GM10248 (cell line): ENCODE measurements at regions not wholly inside any gene's neighbourhood (a gene's known extent, or its start where the extent isn't known, plus 50 kb on each side); places are given as distances from the start of the nearest gene placed in this dataset.

Experiments
- CTCF ChIA-PET: fragments of 300-600 bp; sonication (Branson Sonifier 250); formaldehyde crosslinking; extraction: SDS; loops from one replicate; lab custom pipeline; 2021; ENCODE audit warnings: antibody characterized with exemption; lab: Yijun Ruan, JAX
- POLR2A ChIA-PET: fragments of 350-650 bp; sonication (Branson Sonifier 250); formaldehyde crosslinking; extraction: SDS; loops from one replicate; lab custom pipeline; 2020; ENCODE audit warnings: antibody characterized with exemption; lab: Yijun Ruan, JAX
- DNase-seq: peaks from one replicate; pipeline ENCODE4 v3.0.0; 2012; ENCODE audit errors: extremely low spot score
- CTCF ChIP-seq: IDR thresholded peaks from 2 replicates; pipeline ENCODE4 v1.5.1; 2012; ENCODE audit warnings: mild to moderate bottlenecking, low read depth; ENCODE audit errors: extremely low read depth, missing control alignments, control extremely low read depth

GRCh38 chr14:87084908-87085307 lies 908.1 kb downstream of the GALC start:
- CTCF ChIA-PET = no interaction called here
- POLR2A ChIA-PET = no interaction called here
- DNase-seq = no peak

GRCh38 chr14:87082917-87083316 lies 910.1 kb downstream of the GALC start:
- ChIA-PET POLR2A (no interaction called here), CTCF (no interaction called here)
- no peak for DNase-seq
- no peak for TF ChIP-seq CTCF

More at GRCh38 chr14:87084908-87085307, 908.1 kb downstream of the GALC start:
- TF ChIP-seq CTCF = no peak

GRCh38 chr14:87081004-87081403 lies 912.0 kb downstream of the GALC start:
- no peak for DNase-seq
- ChIA-PET POLR2A (no interaction called here), CTCF (no interaction called here)
- TF ChIP-seq CTCF = no peak

GRCh38 chr14:87080146-87080545 lies 912.8 kb downstream of the GALC start:
- ChIA-PET POLR2A (no interaction called here), CTCF (no interaction called here)
- no peak for TF ChIP-seq CTCF
- no peak for DNase-seq

- CTCF ChIA-PET = no interaction called here
- TF ChIP-seq CTCF = no peak
- POLR2A ChIA-PET = no interaction called here
- DNase-seq = no peak
Measured at GRCh38 chr14:87079416-87079815, 913.6 kb downstream of the GALC start.

- POLR2A ChIA-PET = no interaction called here
- DNase-seq = no peak
- CTCF ChIA-PET = no interaction called here
- TF ChIP-seq CTCF = no peak
Measured at GRCh38 chr14:87076922-87077321, 916.1 kb downstream of the GALC start.

- no peak for DNase-seq
- no peak for TF ChIP-seq CTCF
- POLR2A ChIA-PET = no interaction called here
- CTCF ChIA-PET = no interaction called here
Measured at GRCh38 chr14:87076146-87076545, 916.8 kb downstream of the GALC start.
